ENCODE measurements at regions not wholly inside any gene's neighbourhood (a gene's known extent, or its start where the extent isn't known, plus 50 kb on each side); places are given as distances from the start of the nearest gene placed in this dataset.

DNA sequence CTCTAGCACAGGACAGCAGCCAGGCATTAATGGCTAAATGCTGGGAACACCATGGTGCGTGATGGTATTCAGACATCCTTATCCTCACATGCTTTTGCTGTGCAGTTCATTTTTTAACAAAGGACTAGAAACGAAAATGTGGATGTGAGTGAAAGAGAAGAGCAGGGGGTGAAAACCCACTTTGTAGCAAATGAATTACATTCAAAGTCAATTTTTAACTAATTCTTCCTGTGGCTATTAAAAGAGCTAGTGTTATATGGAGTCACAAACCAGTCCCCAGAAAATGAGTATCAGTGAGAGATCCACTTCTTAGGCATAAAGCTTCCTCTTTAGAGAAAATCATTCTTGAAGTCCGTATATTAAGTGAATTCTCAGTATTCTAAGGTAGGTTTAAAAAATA is 592.0 kb upstream of the LMO3 start:
- no peaks in the 10 kb centered on the region for H3K36me3 ChIP-seq (ENCODE audit: control insufficient read depth, insufficient read depth, low read length)
- H3K27me3 ChIP-seq (ENCODE audit: control insufficient read depth, insufficient read depth, low read length), result no peaks in the 10 kb centered on the region
- H3K4me3 ChIP-seq (ENCODE audit: low read depth, low read length), result no peak overlapping the region
- TF ChIP-seq, protein P1, sequence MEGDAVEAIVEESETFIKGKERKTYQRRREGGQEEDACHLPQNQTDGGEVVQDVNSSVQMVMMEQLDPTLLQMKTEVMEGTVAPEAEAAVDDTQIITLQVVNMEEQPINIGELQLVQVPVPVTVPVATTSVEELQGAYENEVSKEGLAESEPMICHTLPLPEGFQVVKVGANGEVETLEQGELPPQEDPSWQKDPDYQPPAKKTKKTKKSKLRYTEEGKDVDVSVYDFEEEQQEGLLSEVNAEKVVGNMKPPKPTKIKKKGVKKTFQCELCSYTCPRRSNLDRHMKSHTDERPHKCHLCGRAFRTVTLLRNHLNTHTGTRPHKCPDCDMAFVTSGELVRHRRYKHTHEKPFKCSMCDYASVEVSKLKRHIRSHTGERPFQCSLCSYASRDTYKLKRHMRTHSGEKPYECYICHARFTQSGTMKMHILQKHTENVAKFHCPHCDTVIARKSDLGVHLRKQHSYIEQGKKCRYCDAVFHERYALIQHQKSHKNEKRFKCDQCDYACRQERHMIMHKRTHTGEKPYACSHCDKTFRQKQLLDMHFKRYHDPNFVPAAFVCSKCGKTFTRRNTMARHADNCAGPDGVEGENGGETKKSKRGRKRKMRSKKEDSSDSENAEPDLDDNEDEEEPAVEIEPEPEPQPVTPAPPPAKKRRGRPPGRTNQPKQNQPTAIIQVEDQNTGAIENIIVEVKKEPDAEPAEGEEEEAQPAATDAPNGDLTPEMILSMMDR (IDR thresholded peaks at IDR 0.05; ENCODE audit: insufficient read depth, low read length, poor library complexity, severe bottlenecking), result no peak
- DNase-seq (ENCODE audit: low read depth), result no peak

- no peaks in the 10 kb centered on the region for H3K36me3 ChIP-seq (ENCODE audit: control insufficient read depth, insufficient read depth, low read length)
- H3K27me3 ChIP-seq (ENCODE audit: control insufficient read depth, insufficient read depth, low read length), result no peaks in the 10 kb centered on the region
- H3K4me3 ChIP-seq (ENCODE audit: low read depth, low read length), result no peak overlapping the region
- TF ChIP-seq, protein P1 (IDR thresholded peaks at IDR 0.05; ENCODE audit: insufficient read depth, low read length, poor library complexity, severe bottlenecking), result no peak
- DNase-seq (ENCODE audit: low read depth), result no peak
Measured at GRCh38 chr12:17192721-17193120, 586.8 kb upstream of the LMO3 start.

GRCh38 chr12:17169726-17170471 is 563.9 kb upstream of the LMO3 start:
- DNase-seq (ENCODE audit: low read depth), result no peak
- H3K36me3 ChIP-seq (ENCODE audit: control insufficient read depth, insufficient read depth, low read length), result no peaks in the 10 kb centered on the region
- TF ChIP-seq, protein P1 (IDR thresholded peaks at IDR 0.05; ENCODE audit: insufficient read depth, low read length, poor library complexity, severe bottlenecking), result no peak

DNA sequence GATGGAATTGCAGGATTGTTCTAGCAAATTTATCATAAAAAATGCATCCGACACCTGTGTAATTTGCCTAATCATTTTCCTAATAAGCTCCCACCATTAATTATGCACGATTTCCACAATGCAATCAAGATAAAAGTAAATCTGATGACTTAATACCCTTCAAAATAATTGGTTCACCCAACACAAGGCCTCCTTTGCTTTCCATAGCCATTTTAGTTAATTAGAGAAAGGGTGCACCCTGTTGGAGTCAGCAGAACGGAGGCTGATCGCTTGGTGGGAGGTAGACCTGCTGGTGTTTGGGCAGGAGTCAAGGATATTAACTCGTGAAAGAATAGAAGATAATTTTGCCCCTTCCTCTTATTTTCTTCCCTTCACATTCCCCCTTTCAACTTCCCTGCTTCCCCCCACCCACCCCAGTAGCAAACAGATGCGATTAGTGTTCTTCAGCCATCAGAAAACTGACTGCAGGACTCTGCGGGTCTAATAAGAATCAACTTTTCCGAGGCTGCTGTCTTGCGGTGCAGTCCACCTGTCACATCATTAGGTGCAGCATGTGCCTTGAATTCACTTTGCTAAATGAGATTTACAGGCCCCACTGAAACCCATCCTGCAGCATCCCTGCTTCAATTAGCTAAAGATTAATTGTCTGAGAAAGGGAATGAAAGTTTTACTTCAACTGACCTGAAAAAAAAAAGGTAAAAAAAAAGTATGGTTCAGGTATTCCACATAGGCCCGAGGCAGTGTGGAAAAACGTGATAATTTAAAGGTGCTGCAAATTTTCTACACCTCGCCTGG is 553.7 kb upstream of the LMO3 start:
- Histone ChIP-seq H3K4me3 (ENCODE audit: low read depth, low read length) (no peak overlapping the region), H3K27me3 (ENCODE audit: control insufficient read depth, insufficient read depth, low read length) (no peaks in the 10 kb centered on the region), H3K36me3 (ENCODE audit: control insufficient read depth, insufficient read depth, low read length) (no peaks in the 10 kb centered on the region)
- DNase-seq (ENCODE audit: low read depth), result no peak
- TF ChIP-seq, protein P1 (IDR thresholded peaks at IDR 0.05; ENCODE audit: insufficient read depth, low read length, poor library complexity, severe bottlenecking), result no peak

More at GRCh38 chr12:17169726-17170471, 563.9 kb upstream of the LMO3 start:
- H3K27me3 ChIP-seq (ENCODE audit: control insufficient read depth, insufficient read depth, low read length), result no peaks in the 10 kb centered on the region
- no peak overlapping the region for H3K4me3 ChIP-seq (ENCODE audit: low read depth, low read length)

GRCh38 chr12:17158201-17158600 is 552.2 kb upstream of the LMO3 start:
- no peak for DNase-seq (ENCODE audit: low read depth)
- no peaks in the 10 kb centered on the region for H3K36me3 ChIP-seq (ENCODE audit: control insufficient read depth, insufficient read depth, low read length)
- H3K27me3 ChIP-seq (ENCODE audit: control insufficient read depth, insufficient read depth, low read length), result no peaks in the 10 kb centered on the region
- TF ChIP-seq, protein P1 (IDR thresholded peaks at IDR 0.05; ENCODE audit: insufficient read depth, low read length, poor library complexity, severe bottlenecking), result no peak
- no peak overlapping the region for H3K4me3 ChIP-seq (ENCODE audit: low read depth, low read length)
